IPS-15b (cell line): ENCODE measurements at regions not wholly inside any gene's neighbourhood (a gene's known extent, or its start where the extent isn't known, plus 50 kb on each side); places are given as distances from the start of the nearest gene placed in this dataset.

Experiments
- H3K27me3 ChIP-seq: one replicate; pipeline ENCODE4 v1.6.1; 2013; ENCODE audit warnings: low read length; ENCODE audit not compliant: control insufficient read depth, insufficient read depth
- H3K36me3 ChIP-seq: one replicate; pipeline ENCODE4 v1.6.1; 2013; ENCODE audit warnings: low read length; ENCODE audit not compliant: control insufficient read depth, insufficient read depth
- H3K4me1 ChIP-seq: one replicate; pipeline ENCODE4 v1.6.1; 2013; ENCODE audit warnings: mild to moderate bottlenecking, low read length; ENCODE audit not compliant: control insufficient read depth, insufficient read depth
- H3K4me3 ChIP-seq: one replicate; pipeline ENCODE4 v1.5.1; 2013; ENCODE audit warnings: low read depth, low read length
- H3K9ac ChIP-seq: one replicate; pipeline ENCODE4 v1.6.1; 2013; ENCODE audit warnings: low read depth, mild to moderate bottlenecking, low read length
- H3K9me3 ChIP-seq: one replicate; pipeline ENCODE4 v1.6.1; 2013; ENCODE audit warnings: mild to moderate bottlenecking, low read length; ENCODE audit not compliant: control insufficient read depth, insufficient read depth

- Histone ChIP-seq H3K4me1 (no peaks in the 10 kb centered on the region), H3K27me3 (no peaks in the 10 kb centered on the region), H3K4me3 (no peak overlapping the region), H3K9ac (no peak overlapping the region), H3K36me3 (no peaks in the 10 kb centered on the region), H3K9me3 (no peaks in the 10 kb centered on the region)
Observed at GRCh38 chr9:117775591-117775990, 71.4 kb downstream of the TLR4 start.

- Histone ChIP-seq H3K36me3 (no peaks in the 10 kb centered on the region), H3K9me3 (no peaks in the 10 kb centered on the region), H3K9ac (no peak overlapping the region), H3K4me1 (no peaks in the 10 kb centered on the region), H3K27me3 (no peaks in the 10 kb centered on the region), H3K4me3 (no peak overlapping the region)
Observed at GRCh38 chr9:117777823-117778222, 73.6 kb downstream of the TLR4 start.

GRCh38 chr9:117779760-117780159 is 75.6 kb downstream of the TLR4 start:
- no peaks in the 10 kb centered on the region for H3K27me3 ChIP-seq
- H3K4me3 ChIP-seq = no peak overlapping the region
- H3K4me1 ChIP-seq = no peaks in the 10 kb centered on the region
- no peaks in the 10 kb centered on the region for H3K36me3 ChIP-seq
- H3K9me3 ChIP-seq = no peaks in the 10 kb centered on the region
- H3K9ac ChIP-seq = no peak overlapping the region

- Histone ChIP-seq H3K9me3 (no peaks in the 10 kb centered on the region), H3K9ac (no peak overlapping the region), H3K4me3 (no peak overlapping the region), H3K36me3 (no peaks in the 10 kb centered on the region), H3K27me3 (no peaks in the 10 kb centered on the region), H3K4me1 (no peaks in the 10 kb centered on the region)
Observed at GRCh38 chr9:117782931-117783788, 79.0 kb downstream of the TLR4 start.

GRCh38 chr9:117783828-117784227 is 79.6 kb downstream of the TLR4 start:
- Histone ChIP-seq H3K9me3 (no peaks in the 10 kb centered on the region), H3K4me1 (no peaks in the 10 kb centered on the region), H3K27me3 (no peaks in the 10 kb centered on the region), H3K9ac (no peak overlapping the region), H3K4me3 (no peak overlapping the region), H3K36me3 (no peaks in the 10 kb centered on the region)

- H3K9me3 ChIP-seq = no peaks in the 10 kb centered on the region
- no peaks in the 10 kb centered on the region for H3K4me1 ChIP-seq
- no peak overlapping the region for H3K4me3 ChIP-seq
- no peaks in the 10 kb centered on the region for H3K36me3 ChIP-seq
- no peaks in the 10 kb centered on the region for H3K27me3 ChIP-seq
- H3K9ac ChIP-seq = no peak overlapping the region
Observed at GRCh38 chr9:117784996-117785395, 80.8 kb downstream of the TLR4 start.

- Histone ChIP-seq H3K36me3 (no peaks in the 10 kb centered on the region), H3K9ac (no peak overlapping the region), H3K9me3 (no peaks in the 10 kb centered on the region), H3K27me3 (no peaks in the 10 kb centered on the region), H3K4me1 (no peaks in the 10 kb centered on the region), H3K4me3 (no peak overlapping the region)
Observed at GRCh38 chr9:117787746-117788145, 83.5 kb downstream of the TLR4 start.

GRCh38 chr9:117795271-117795670 is 91.1 kb downstream of the TLR4 start:
- H3K9ac ChIP-seq = no peak overlapping the region
- no peaks in the 10 kb centered on the region for H3K27me3 ChIP-seq
- H3K36me3 ChIP-seq = no peaks in the 10 kb centered on the region
- no peaks in the 10 kb centered on the region for H3K4me1 ChIP-seq
- H3K4me3 ChIP-seq = no peak overlapping the region
- H3K9me3 ChIP-seq = no peaks in the 10 kb centered on the region

- H3K9me3 ChIP-seq = no peaks in the 10 kb centered on the region
- H3K36me3 ChIP-seq = no peaks in the 10 kb centered on the region
- no peaks in the 10 kb centered on the region for H3K27me3 ChIP-seq
- H3K4me3 ChIP-seq = no peak overlapping the region
- H3K4me1 ChIP-seq = no peaks in the 10 kb centered on the region
- H3K9ac ChIP-seq = no peak overlapping the region
Observed at GRCh38 chr9:117796681-117797080, 92.5 kb downstream of the TLR4 start.

GRCh38 chr9:117800389-117800788 is 96.2 kb downstream of the TLR4 start:
- Histone ChIP-seq H3K4me1 (no peaks in the 10 kb centered on the region), H3K4me3 (no peak overlapping the region), H3K9me3 (no peaks in the 10 kb centered on the region), H3K27me3 (no peaks in the 10 kb centered on the region), H3K9ac (no peak overlapping the region), H3K36me3 (no peaks in the 10 kb centered on the region)

- Histone ChIP-seq H3K36me3 (no peaks in the 10 kb centered on the region), H3K9me3 (no peaks in the 10 kb centered on the region), H3K27me3 (no peaks in the 10 kb centered on the region), H3K4me1 (no peaks in the 10 kb centered on the region), H3K9ac (no peak overlapping the region), H3K4me3 (no peak overlapping the region)
Observed at GRCh38 chr9:117809751-117810150, 105.5 kb downstream of the TLR4 start.

- Histone ChIP-seq H3K4me3 (no peak overlapping the region), H3K36me3 (no peaks in the 10 kb centered on the region), H3K4me1 (no peaks in the 10 kb centered on the region), H3K27me3 (no peaks in the 10 kb centered on the region), H3K9me3 (no peaks in the 10 kb centered on the region), H3K9ac (no peak overlapping the region)
Observed at GRCh38 chr9:117815315-117815714, 111.1 kb downstream of the TLR4 start.
